GM18520 (cell line): ENCODE measurements at regions not wholly inside any gene's neighbourhood (a gene's known extent, or its start where the extent isn't known, plus 50 kb on each side); places are given as distances from the start of the nearest gene placed in this dataset.
A peak's percentile ranks its signal among the peaks of the same experiment; 100 is the strongest.
"Not testable (repeated sequence)": the region's sequence is repeated elsewhere in the genome, so short reads cannot be mapped to it uniquely, and the experiment has no call there.

Experiments used
- ATAC-seq: cut with Tn5 transposase; IDR thresholded peaks from one replicate; pipeline ENCODE4 v1.9.1; 2021; ENCODE audit not compliant: unreplicated experiment

DNA sequence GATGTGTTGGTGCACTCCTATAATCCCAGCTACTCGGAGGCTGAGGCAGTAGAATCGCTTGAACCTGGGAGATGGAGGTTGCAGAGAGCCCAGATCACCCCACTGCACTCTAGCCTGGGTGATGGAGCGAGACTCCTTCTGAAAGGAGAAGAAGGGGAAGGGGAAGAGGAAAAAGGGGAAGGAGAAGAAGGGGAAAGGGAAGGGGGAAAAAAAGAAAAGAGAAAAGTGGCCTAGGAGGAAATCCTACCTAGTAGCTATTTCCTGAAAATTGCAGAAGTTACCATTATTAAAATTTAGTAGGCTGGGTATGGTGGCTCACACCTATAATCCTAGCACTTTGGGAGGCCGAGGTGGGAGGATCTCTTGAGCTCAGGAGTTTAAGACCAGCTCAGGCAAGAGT, 67.4 kb downstream of the ARRDC3 start:
- no peak for ATAC-seq

DNA sequence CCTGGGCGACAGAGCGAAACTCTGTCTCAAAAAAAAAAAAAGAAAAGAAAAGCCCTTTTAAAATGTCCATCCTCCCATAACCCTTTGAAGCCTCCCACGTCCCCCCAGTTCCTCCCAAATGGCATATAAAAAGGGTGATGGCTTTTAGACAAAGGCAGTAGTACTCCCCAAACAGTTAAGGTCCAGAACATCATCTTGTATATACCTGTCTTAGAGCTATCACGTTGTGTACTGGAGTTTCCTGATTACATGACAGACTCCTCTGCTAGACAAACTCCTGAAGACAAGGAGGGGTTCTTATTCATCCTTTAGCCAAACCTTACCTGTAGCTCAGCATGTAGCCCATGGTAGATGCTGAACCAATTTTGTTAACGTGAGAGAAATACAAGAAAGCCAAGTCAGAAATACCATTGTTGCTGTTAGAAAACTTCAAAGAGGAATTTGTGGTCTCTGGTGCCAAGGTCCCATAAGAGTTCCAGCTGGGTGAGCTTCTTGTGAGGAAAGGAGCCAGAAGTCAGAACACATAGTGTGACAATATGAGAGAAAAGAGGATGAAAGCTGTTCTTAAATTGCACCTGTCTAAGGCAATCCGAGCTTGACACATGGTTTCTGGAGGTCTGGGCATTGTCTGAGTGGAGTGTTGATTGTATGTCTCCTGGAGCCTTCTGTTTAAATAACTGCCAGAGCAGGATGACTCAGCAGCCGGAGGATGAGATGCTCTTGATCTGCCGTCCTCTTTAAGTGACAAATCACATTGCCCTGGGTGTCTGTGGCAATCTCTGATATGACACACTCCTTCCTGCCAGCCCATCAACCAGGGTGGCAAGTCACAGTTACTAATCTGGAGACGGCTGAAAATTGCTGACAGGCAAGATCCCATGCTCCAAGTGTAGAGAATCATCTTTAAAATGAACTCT, 69.1 kb downstream of the ARRDC3 start:
- peak; percentile 43 for ATAC-seq

DNA sequence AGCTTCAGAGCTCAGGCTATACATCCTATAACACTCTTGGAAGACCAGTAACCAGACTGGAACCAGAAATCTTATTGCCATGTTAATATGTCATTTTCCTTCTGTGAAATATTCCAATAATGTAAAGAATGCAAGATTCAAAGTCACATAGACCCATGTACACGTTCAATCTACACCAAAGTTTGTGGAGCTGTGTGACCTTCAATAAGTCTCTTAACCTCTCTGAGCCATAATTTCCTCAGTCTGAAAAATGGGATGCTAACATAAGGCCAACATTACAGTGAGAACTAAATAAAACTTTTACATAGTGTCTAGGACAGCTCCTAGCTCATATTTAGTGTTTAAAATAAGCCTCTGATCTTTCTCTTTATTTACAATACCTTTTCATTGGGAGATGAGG, 70.4 kb downstream of the ARRDC3 start:
- no peak for ATAC-seq

DNA sequence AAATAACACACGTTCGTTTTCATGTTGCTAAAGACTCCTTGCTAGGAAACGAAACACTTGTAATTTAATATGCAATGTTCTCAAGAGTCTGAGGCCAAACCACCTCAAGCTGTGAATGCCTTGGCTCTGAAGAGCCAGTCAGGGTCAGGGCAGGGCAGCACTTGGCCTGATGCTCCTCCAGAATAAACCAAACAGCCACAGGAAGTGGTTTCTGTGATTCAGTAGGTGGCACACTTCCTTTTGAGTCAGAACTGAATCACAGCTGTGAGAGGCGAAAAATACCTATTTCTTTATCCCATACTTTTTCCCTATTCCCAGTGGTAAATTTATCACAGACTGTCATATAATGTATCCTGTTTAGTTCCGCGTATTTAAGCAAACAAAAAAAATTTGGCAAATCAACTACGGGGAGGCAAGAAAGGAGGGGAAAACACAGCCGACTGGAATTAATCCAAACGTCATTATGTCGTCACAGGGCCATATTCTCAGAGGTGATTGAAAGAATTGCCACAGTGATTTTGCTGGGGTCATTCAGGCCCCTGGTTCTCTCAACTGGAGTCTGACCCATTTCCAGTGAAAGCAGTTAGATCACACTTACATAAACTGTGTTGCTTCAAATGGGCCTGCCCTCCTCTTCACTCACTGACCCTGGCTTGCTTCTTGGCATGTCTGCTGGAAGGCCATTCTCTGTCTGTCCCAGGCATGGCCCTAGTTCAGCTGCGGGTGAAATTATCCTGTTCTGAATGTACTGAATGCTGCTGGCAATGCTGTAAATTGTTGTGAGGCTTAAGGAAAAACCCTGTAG, 71.2 kb downstream of the ARRDC3 start:
- peak; percentile 97 for ATAC-seq

DNA sequence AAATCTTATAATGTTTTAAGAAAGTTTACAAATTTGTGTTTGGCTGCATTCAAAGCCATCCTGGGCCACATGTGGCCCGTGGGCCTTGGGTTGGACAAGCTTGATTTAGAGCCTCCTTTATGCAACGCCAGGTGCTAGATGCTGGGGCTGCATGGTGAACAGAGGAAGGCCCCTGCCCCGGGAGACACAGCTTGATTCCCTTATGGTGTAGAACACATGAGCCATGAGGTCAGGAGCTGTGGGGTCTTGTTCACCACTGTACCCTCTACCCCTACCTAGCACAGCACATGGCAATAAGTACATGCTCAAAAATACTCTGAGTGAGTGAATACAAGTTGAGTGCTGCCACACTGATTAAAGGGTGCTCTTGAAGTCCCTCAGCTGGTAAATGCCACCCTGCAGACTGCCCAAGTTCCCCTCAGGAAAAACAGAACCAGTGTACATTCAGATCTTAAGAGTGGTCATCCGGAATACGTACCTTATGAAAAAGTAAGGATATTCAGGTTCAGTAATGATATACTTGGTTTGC, 71.9 kb downstream of the ARRDC3 start:
- no peak for ATAC-seq

DNA sequence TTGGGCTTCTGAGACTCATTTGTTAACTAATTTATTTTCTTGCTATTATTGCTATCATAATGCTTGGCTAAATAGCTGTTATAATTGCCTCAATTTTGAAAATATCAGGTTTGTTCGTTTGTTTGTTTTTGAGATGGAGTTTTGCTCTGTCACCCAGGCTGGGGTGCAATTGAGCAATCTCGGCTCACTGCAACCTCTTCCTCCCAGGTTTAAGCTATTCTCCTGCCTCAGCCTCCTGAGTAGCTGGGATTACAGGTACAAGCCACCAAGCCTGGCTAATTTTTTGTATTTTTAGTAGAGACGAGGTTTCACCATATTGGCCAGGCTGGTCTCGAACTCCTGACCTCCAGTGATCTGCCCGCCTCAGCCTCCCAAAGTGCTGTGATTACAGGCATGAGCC, 75.0 kb downstream of the ARRDC3 start:
- not testable (repeated sequence) for ATAC-seq

DNA sequence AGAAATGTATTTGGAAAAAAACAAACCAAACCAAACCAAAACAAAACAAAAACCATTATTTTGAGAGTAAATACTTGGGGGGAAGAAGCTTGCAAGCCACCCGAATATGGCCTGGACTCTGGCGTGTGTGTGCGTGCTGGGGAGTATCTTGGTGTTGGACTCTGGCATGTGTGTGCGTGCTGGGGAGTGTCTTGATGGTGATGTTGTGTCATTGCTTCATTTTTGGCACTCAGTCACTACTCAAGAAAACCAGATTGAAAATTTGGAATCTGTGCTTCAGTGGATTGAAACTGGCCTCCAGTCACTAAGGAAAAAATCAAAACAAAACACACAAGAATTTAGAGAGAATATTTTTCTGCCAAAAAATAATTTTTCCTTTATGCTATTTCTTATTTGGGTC, 76.1 kb downstream of the ARRDC3 start:
- ATAC-seq = no peak

DNA sequence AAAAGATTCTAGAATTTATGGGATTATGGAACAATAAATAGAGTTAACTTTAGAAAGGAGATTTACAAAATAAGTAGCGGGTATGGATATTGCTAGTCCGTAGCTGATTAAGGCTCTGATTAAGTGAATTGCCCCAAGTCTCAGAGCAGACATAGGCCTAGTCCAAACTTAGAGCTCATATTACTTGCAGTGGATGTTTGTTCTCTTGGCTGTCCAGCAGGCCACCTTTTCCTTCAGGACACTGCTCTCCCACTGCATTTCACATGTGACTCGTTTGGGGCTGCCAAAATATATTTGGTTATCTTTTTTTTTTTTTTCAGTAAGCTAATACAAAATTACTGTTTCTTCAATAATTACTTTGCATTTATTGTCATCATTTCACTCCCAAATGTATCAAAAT, 76.6 kb downstream of the ARRDC3 start:
- ATAC-seq = no peak

DNA sequence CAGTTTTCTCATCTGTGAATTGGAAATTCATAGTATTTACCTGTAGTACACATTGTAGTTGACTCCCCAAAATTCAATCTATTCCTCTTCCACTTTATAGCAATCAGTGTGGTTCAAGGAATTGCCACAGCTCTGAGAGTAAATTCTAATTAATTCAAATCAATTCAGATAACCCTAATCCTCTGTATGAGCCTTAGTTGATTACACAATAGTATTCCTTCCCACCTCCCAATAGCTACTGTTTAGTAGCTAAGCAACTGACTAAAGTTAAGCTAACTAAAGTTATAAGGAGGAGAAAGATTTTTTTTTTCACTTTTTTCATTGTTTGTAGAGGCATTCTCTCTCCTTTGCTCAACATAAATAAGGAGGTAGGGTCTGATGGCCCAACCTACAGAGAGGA, 77.5 kb downstream of the ARRDC3 start:
- no peak for ATAC-seq

DNA sequence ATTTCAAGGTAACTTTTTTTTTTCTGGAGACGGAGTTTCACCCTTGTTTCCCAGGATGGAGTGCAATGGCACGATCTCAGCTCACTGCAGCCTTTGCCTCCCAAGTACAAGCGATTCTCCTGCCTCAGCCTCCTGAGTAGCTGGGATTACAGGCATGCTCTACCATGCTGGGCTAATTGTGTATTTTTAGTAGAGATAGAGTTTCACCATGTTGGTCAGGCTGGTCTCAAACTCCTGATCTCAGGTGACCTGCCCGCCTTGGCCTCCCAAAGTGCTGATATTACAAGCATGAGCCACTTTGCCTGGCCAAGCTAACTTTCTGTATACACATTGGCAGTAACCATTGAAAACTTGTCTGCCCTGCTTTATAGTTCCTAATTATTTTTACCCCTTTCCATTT, 79.1 kb downstream of the ARRDC3 start:
- not testable (repeated sequence) for ATAC-seq

DNA sequence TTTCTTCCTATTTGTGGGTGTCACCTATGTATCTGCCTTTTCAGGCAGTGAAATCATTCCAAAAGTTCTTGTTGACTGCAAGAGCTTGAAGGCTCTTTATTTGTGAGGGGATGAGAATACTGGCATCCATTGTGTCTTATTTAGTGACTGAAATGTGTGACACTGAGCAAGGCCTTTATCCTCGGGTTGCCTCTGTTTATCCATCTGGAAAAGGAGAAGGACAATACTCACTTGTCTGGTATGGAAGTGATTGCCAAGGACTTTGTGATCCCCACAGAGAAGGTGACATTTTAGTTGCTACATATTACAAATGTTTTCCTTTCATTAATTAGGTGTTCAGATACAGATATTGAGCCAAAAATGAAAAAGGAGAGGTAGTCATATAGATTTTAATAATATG, 80.2 kb downstream of the ARRDC3 start:
- no peak for ATAC-seq

DNA sequence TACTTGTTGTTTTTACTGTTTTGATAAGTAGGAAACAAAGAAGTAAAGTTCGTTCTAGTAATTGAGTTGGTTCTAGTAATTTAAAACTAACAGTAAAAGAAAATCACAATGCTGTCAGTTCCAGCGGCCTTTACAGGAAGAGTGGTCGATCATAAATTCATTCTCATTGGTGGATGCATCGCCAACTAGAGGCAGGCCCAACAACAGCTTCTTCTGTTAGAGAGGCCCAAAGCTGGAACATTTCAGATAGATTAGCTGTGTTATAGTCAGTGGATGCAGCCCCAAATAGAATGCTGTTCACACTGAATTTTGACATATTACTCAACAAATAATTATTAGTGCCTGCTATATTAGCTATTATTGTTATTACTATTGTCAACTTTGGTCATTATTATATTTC, 80.8 kb downstream of the ARRDC3 start:
- ATAC-seq = no peak

DNA sequence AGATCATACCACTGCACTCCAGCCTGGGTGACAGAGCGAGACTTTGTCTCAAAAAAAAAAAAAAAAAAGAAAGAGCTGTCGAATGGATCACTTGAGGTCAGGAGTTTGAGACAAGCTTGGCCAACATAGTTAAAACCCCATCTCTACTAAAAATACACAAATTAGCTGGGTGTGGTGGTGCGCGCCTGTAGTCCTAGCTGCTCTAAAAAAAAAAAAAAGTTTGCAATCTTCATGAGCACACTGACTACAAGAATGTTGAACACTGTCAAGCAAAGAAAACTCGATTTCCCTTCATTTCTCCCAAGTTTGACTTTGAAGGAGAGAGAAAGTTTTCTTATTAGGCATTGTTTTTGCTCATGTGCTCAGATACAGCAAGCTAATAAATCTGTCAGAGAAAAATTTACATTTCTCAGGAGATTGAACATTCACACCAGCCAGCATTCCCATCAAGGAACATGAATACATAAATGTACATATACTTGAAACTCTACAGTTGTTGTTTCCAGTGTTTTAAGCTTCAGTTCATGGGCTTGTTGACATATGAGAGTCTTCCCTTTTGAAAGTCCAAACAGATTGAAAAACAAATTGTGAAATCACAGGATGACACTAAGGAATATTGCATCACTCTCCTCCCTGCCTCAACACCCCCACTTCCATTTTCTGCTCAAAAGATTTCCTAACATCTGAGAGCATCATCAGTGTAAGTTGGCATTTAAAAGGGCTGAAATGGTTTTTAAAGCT, 81.8 kb downstream of the ARRDC3 start:
- no peak for ATAC-seq

DNA sequence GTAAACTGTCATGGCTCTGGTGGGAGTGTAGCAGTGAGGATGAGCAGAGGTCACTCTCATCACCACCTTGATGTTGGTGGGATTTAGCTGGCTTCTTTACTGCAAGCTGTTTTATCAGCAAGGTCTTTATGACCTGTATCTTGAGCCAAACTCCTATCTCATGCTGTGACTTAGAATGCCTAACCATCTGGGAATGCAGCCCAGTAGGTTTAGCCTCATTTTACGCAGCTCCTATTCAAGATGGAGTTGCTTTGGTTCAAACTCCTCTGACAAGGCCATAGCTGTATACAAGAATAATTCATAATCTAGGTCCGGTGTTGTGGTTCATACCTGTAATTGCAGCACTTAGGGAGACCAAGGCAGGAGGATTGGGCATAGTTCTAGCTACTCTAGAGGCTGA, 85.1 kb downstream of the ARRDC3 start:
- no peak for ATAC-seq

DNA sequence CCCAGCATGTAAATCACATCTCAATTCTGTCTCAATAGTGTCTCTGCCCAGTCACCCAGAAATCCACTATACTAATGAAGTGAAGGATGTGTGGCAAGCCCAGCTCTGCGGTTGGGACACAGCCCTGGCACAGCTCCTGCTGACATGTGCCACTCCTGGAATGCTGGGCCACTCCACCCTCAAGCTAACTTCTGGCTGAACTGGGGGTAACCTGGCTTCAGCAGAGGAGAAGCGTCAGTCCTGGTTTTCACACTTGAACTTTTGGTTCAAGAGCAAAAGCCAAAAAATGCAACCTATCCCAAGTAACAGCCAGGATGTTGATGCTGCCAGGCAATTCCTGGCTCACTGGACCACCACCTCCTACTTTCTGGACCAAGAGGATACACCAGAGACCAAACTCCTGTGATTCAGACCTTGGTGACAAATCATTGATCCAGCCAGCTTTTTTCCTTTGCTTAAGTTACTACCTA, 86.4 kb downstream of the ARRDC3 start:
- no peak for ATAC-seq

DNA sequence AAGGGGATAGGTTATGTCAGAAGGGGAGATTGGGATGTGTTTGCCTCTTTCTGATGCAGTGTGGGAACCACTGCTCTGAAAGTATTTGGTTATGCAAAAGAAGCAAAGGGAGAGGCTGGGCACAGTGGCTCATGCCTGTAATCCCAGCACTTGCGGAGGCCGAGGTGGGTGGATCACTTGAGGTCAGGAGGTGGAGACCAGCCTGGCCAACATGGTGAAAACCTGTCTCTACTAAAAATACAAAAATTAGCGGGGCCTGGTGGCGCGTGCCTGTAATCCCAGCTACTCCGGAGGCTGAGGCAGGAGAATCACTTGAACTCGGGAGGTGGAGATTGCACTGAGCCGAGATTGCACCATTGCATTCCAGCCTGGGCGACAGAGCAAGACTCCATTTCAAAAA, 87.0 kb downstream of the ARRDC3 start:
- not testable (repeated sequence) for ATAC-seq

DNA sequence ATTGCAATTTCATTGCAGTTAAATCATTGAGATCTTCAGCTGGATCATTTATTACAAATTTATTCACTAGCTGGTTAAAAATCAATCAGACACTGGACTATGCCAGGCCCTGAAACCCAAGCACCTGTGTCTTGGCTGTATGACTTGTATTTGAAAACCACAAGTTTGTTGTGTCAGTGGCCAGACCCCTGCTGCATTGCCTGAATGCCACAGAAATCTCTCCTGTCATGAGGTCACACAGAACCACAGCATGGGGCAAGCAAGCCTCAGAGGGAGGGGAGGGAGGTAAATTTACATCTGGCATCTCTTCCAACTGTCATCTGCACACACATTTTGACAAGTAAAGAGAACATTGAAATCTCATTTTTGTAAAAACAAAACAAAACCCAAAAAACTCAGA, 90.0 kb downstream of the ARRDC3 start:
- ATAC-seq = peak; percentile 98

DNA sequence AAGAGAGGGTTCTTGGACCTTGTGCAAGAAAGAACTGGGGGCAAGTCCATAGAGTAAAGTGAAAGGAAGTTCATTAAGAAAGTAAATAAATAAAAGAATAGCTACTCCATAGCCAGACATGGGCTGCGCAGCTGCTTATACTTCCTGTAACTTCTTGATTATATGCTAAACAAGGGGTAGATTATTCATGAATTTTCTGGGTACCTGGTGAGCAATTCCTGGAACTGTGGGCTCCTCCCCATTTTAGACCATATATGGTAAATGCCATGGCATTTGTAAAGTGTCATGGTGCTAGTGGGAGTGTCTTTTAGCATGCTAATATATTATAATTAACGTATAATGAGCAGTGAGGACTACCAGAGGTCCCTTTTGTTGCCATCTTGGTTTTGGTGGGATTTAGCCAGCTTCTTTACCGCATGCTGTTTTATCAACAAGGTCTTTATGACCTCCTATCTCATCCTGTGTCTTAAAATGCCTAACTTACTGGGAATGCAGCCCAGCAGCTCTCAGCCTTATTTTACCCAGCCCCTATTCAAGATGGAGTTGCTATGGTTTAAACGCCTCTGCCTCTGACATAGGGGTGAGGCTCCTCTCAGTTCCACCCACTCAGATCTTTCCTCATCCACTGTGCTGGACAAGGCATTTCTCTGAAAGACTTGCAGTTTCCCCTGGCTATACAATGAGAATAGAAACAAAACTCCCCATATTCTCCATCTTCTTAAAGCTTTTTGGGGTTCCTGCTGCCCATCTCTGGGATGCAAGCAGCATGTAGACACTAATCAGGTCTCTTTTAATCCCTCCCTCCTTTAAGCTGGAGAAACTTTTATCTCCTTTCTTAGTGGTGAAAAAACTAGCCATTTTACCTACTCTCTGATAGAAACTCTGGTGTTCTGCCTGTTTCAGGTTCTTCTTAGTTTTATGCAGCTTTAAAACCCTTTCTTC, 91.2 kb downstream of the ARRDC3 start:
- ATAC-seq = no peak

DNA sequence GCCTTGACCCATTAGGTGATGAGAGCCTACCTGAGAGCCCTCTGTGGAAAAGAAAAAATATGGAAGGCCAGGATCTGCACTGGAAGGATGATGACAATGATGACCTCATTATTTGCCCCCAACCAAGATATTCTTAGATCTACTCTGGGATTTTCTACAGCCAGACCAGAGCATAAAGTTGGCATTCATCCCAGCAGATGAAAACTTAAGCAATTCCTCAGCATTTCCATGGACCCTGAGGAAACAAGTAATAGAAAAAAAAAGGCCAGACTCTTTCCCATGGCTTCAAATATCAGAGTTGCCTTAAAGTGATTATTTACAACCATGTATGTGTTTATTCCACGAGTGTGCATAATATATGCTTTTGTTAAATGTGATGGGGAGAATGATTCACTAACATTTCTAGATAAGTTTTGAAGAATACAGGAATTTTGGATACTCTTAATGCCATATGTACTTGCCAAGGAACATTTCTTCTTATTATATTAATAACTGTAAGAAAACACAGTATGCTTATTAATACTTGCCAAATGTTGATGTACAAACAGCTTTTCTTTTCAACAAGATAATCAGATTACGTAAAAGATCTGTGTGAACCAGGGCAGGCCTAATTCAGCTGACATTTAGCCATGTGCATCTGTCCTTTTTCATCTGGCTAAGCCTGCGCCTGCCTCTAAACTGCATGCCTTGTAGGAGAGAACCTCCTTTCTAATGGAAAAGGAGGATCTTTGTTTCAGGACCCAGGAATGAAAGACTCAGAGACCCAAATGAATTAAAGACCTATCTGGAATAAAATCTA, 94.8 kb downstream of the ARRDC3 start:
- ATAC-seq = no peak
